AG10803 (cell line): ENCODE measurements at regions not wholly inside any gene's neighbourhood (a gene's known extent, or its start where the extent isn't known, plus 50 kb on each side); places are given as distances from the start of the nearest gene placed in this dataset.

Source experiments
- DNase-seq: peaks from one replicate; pipeline ENCODE4 v3.0.0; 2010; ENCODE audit warnings: low read depth
- H3K4me3 ChIP-seq: 2 replicates; pipeline ENCODE4 v1.5.1; 2011; ENCODE audit warnings: mild to moderate bottlenecking, low read length, control low read depth
- TF ChIP-seq, protein P1 (sequence below): conservative IDR thresholded peaks from 2 replicates; pipeline ENCODE4 v1.5.1; 2011; ENCODE audit warnings: mild to moderate bottlenecking, low read length, control low read depth, inconsistent platforms

DNA sequence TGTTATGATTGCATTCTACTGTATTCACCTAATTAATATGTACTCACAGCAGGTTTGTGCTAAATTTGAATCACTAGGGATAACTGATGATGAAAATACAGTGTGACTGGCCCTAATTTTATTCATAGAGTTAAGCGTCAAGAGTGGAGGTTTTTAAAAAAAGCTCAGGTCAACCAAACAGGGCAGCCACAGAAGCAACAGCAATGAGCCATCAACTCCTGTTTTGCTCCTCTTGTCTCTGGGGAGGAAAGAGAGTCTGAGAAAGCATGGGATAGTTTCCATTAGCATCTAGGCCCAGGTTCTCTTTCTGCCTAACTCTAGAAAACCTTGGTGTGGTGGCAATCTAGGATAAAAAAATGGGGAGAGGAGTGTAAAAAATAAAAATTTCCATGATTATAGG is 122.1 kb downstream of the OGFRL1 start:
- H3K4me3 ChIP-seq: no peak overlapping the region
- no peak for DNase-seq
- TF ChIP-seq, protein P1, sequence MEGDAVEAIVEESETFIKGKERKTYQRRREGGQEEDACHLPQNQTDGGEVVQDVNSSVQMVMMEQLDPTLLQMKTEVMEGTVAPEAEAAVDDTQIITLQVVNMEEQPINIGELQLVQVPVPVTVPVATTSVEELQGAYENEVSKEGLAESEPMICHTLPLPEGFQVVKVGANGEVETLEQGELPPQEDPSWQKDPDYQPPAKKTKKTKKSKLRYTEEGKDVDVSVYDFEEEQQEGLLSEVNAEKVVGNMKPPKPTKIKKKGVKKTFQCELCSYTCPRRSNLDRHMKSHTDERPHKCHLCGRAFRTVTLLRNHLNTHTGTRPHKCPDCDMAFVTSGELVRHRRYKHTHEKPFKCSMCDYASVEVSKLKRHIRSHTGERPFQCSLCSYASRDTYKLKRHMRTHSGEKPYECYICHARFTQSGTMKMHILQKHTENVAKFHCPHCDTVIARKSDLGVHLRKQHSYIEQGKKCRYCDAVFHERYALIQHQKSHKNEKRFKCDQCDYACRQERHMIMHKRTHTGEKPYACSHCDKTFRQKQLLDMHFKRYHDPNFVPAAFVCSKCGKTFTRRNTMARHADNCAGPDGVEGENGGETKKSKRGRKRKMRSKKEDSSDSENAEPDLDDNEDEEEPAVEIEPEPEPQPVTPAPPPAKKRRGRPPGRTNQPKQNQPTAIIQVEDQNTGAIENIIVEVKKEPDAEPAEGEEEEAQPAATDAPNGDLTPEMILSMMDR: no peak

DNA sequence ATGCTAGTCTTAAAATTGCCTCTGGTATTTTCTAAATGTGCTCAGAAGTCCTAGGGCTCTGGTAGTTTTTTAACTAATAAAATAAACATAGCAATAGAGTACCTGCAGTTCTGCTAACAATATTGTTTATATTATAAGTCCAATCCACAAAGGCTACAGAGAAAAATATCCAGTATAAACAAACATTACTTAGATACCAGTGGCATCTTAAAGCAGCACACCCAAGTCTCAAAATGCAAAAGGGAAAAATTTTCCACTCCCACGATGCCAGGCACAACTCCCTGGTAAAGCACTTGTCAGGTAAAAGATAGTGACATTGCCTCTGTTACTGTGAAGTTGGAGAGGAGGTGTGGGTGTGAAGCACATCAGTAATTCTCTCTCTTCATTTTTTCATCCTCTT is 123.3 kb downstream of the OGFRL1 start:
- no peak overlapping the region for H3K4me3 ChIP-seq
- TF ChIP-seq, protein P1: no peak
- DNase-seq: no peak

- DNase-seq: no peak
- no peak overlapping the region for H3K4me3 ChIP-seq
- TF ChIP-seq, protein P1: no peak
These were observed 124.0 kb downstream of the OGFRL1 start for GRCh38 chr6:71412559-71413140.

- no peak for DNase-seq
- no peak overlapping the region for H3K4me3 ChIP-seq
- TF ChIP-seq, protein P1: no peak
These were observed 125.9 kb downstream of the OGFRL1 start for GRCh38 chr6:71414486-71414885.

- TF ChIP-seq, protein P1: no peak
- DNase-seq: peak; percentile 31
- H3K4me3 ChIP-seq: peak overlapping the region; percentile 79
These were observed 130.8 kb downstream of the OGFRL1 start for GRCh38 chr6:71419217-71420094.

GRCh38 chr6:71420095-71420692 is 131.6 kb downstream of the OGFRL1 start:
- DNase-seq: peak; percentile 49
- peak overlapping the region; percentile 79 for H3K4me3 ChIP-seq
- TF ChIP-seq, protein P1: no peak
